Esophagus muscularis mucosa (tissue), 3 donors: ENCODE measurements at regions not wholly inside any gene's neighbourhood (a gene's known extent, or its start where the extent isn't known, plus 50 kb on each side); places are given as distances from the start of the nearest gene placed in this dataset.

Source experiments
- CTCF ChIP-seq, 3 experiments: fragments of 200-600 bp in 2 of 3; fragments of 450-650 bp in 1 of 3; sonication (generic) in 2 of 3; IDR thresholded peaks; one replicate each; pipeline ENCODE4 v1.5.1; 2017 to 2019; ENCODE audit warnings: antibody characterized with exemption in 3 of 3, mild to moderate bottlenecking in 2 of 3, moderate library complexity in 1 of 3
- POLR2A ChIP-seq: fragments of 450-650 bp; IDR thresholded peaks from one replicate; pipeline ENCODE4 v1.6.1; 2017; ENCODE audit warnings: antibody characterized with exemption, moderate library complexity, mild to moderate bottlenecking, low read depth
- POLR2AphosphoS5 ChIP-seq, 2 donors: sonication (generic); formaldehyde crosslinking; IDR thresholded peaks; one replicate each; pipeline ENCODE4 v1.6.1; 2017; ENCODE audit warnings: antibody characterized with exemption in 2 of 2

- no peak for TF ChIP-seq POLR2A
- no peak for TF ChIP-seq POLR2AphosphoS5 (IDR thresholded peaks at IDR 0.05)
- TF ChIP-seq CTCF (IDR thresholded peaks at IDR 0.05) = no peak
Measured at GRCh38 chrX:128425546-128425945, 373.3 kb upstream of the ACTRT1 start.
